Left ventricle myocardium inferior (tissue), 1 donor: ENCODE measurements at regions not wholly inside any gene's neighbourhood (a gene's known extent, or its start where the extent isn't known, plus 50 kb on each side); places are given as distances from the start of the nearest gene placed in this dataset.
"Not testable (repeated sequence)": the region's sequence is repeated elsewhere in the genome, so short reads cannot be mapped to it uniquely, and the experiment has no call there.

ENCODE experiments used
- DNase-seq: peaks from one replicate; pipeline ENCODE4 v3.0.0-alpha.2; 2020
- H3K27ac ChIP-seq: fragments of 200-600 bp; replicated peaks from 2 replicates; pipeline ENCODE4 v1.8.0; 2021
- H3K27me3 ChIP-seq: fragments of 200-600 bp; 2 replicates; pipeline ENCODE4 v1.8.0; 2021; ENCODE audit warnings: low read depth
- H3K36me3 ChIP-seq: fragments of 200-600 bp; 2 replicates; pipeline ENCODE4 v1.8.0; 2021
- H3K4me1 ChIP-seq: fragments of 200-600 bp; 2 replicates; pipeline ENCODE4 v1.8.0; 2021
- H3K4me3 ChIP-seq: fragments of 200-600 bp; 2 replicates; pipeline ENCODE4 v1.8.0; 2021; ENCODE audit warnings: mild to moderate bottlenecking, moderate library complexity
- H3K9me3 ChIP-seq: fragments of 200-600 bp; replicated peaks from 2 replicates; pipeline ENCODE4 v1.8.0; 2021
- CTCF ChIP-seq: fragments of 200-600 bp; IDR thresholded peaks from 2 replicates; pipeline ENCODE4 v1.8.0; 2021; ENCODE audit warnings: antibody characterized with exemption, mild to moderate bottlenecking, borderline replicate concordance
- intact Hi-C: fragments of 100-400 bp; cut with micrococcal nuclease; formaldehyde crosslinking; loops from one replicate; pipeline ENCODE4 v1.11.0; 2022
- donor health status: DM: no; HTN: yes; CAD: no; lungs with severe emphysema.

- H3K9me3 ChIP-seq: no peaks in the 10 kb centered on the region
- H3K36me3 ChIP-seq: no peaks in the 10 kb centered on the region
- intact Hi-C loops: no loop called here
- DNase-seq: no peak
- H3K27me3 ChIP-seq: peaks cover 10% of the 10 kb centered on the region
- H3K27ac ChIP-seq: no peak overlapping the region
- no peaks in the 10 kb centered on the region for H3K4me1 ChIP-seq
- no peak for TF ChIP-seq CTCF
- H3K4me3 ChIP-seq: no peak overlapping the region
Measured at GRCh38 chr12:107378609-107379008, 285.3 kb upstream of the CRY1 start.

- DNase-seq, H3K9me3 ChIP-seq, H3K4me1 ChIP-seq, H3K4me3 ChIP-seq, intact Hi-C loops, H3K27ac ChIP-seq, H3K36me3 ChIP-seq: not testable (repeated sequence)
- peaks cover 10% of the 10 kb centered on the region for H3K27me3 ChIP-seq
Measured at GRCh38 chr12:107379142-107379851, 285.9 kb upstream of the CRY1 start.

- Histone ChIP-seq H3K27ac (no peak overlapping the region), H3K4me3 (no peak overlapping the region), H3K36me3 (no peaks in the 10 kb centered on the region), H3K27me3 (peaks cover 10% of the 10 kb centered on the region), H3K9me3 (no peaks in the 10 kb centered on the region), H3K4me1 (no peaks in the 10 kb centered on the region)
- TF ChIP-seq CTCF: no peak
- intact Hi-C loops: no loop called here
- DNase-seq: no peak
Measured at GRCh38 chr12:107379852-107380567, 286.7 kb upstream of the CRY1 start.

DNA sequence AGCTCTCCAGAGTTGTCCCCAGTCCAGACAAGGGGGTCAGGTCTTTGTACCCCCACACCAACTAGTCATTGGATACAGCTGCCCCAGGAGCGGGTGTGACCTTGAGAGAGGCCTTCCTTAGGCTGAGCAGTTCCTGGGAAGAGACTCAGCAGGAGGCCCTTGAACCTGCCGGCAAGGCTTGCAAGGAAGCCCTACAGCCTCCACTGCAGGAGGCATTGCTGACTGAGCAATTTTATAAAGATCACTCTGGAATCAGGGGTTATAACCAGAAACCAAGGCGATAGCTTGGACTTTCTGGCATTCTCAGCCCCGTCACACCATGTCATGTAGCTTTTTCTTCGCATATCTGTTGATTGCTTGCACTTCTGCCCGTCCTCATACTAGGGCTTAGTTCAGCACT, 291.3 kb upstream of the CRY1 start:
- Histone ChIP-seq H3K4me1 (peaks cover 4% of the 10 kb centered on the region), H3K27ac (no peak overlapping the region), H3K4me3 (no peak overlapping the region), H3K27me3 (peaks cover 13% of the 10 kb centered on the region), H3K36me3 (no peaks in the 10 kb centered on the region), H3K9me3 (peaks cover 9% of the 10 kb centered on the region)
- intact Hi-C loops: no loop called here
- no peak for DNase-seq
- no peak for TF ChIP-seq CTCF

- TF ChIP-seq CTCF: no peak
Measured at GRCh38 chr12:107385509-107385908, 292.2 kb upstream of the CRY1 start.

GRCh38 chr12:107386569-107386968, 293.2 kb upstream of the CRY1 start:
- Histone ChIP-seq H3K4me1 (peaks cover 4% of the 10 kb centered on the region), H3K27me3 (peaks cover 16% of the 10 kb centered on the region), H3K36me3 (no peaks in the 10 kb centered on the region), H3K9me3 (peaks cover 9% of the 10 kb centered on the region), H3K27ac (no peak overlapping the region), H3K4me3 (no peak overlapping the region)
- no peak for DNase-seq
- intact Hi-C loops: no loop called here
- TF ChIP-seq CTCF: no peak

More at GRCh38 chr12:107385509-107385908, 292.2 kb upstream of the CRY1 start:
- DNase-seq: no peak
- Histone ChIP-seq H3K4me1 (peaks cover 4% of the 10 kb centered on the region), H3K4me3 (no peak overlapping the region), H3K9me3 (peaks cover 9% of the 10 kb centered on the region), H3K27me3 (peaks cover 13% of the 10 kb centered on the region), H3K36me3 (no peaks in the 10 kb centered on the region), H3K27ac (no peak overlapping the region)
- intact Hi-C loops: no loop called here
